ENCODE measurements at regions not wholly inside any gene's neighbourhood (a gene's known extent, or its start where the extent isn't known, plus 50 kb on each side); places are given as distances from the start of the nearest gene placed in this dataset.

GRCh38 chr3:102332934-102333333, 101.9 kb upstream of the ZPLD1 start:
- TF ChIP-seq TSHZ2 (CRISPR knock-in tag; IDR thresholded peaks at IDR 0.05) (no peak), ARNTL (CRISPR knock-in tag; IDR thresholded peaks at IDR 0.05; ENCODE audit: borderline replicate concordance, low read depth) (no peak), PATZ1 (CRISPR knock-in tag; IDR thresholded peaks at IDR 0.05; ENCODE audit: borderline replicate concordance) (no peak), ESRRG (CRISPR knock-in tag; IDR thresholded peaks at IDR 0.05) (no peak), ZNF565 (CRISPR knock-in tag; conservative IDR thresholded peaks at IDR 0.05; ENCODE audit: low read depth) (no peak), RARB (CRISPR knock-in tag; IDR thresholded peaks at IDR 0.05) (no peak), ZC3H10 (CRISPR knock-in tag; IDR thresholded peaks at IDR 0.05) (no peak), ZFP30 (CRISPR knock-in tag; IDR thresholded peaks at IDR 0.05) (no peak), CSDC2 (CRISPR knock-in tag; IDR thresholded peaks at IDR 0.05) (no peak), BACH2 (CRISPR knock-in tag; IDR thresholded peaks at IDR 0.05; ENCODE audit: borderline replicate concordance) (no peak), ZFP3 (CRISPR knock-in tag; IDR thresholded peaks at IDR 0.05) (no peak), CREB5 (CRISPR knock-in tag; IDR thresholded peaks at IDR 0.05; ENCODE audit: low read depth) (no peak), ZNF8 (CRISPR knock-in tag; IDR thresholded peaks at IDR 0.05) (no peak), SNAI2 (CRISPR knock-in tag; IDR thresholded peaks at IDR 0.05) (no peak)
